Tibial artery (tissue), 4 donors: ENCODE measurements at regions not wholly inside any gene's neighbourhood (a gene's known extent, or its start where the extent isn't known, plus 50 kb on each side); places are given as distances from the start of the nearest gene placed in this dataset.

Experiments
- DNase-seq, 2 donors: peaks; one replicate each; pipeline ENCODE4 v3.0.0-alpha.2; 2019
- H3K27ac ChIP-seq, 2 donors: fragments of 200-600 bp; sonication (generic) in 1 of 2; 1 replicate in 1 of 2; 2 replicates in 1 of 2; pipeline ENCODE4 v1.5.1; 2018 to 2019; ENCODE audit warnings: mild to moderate bottlenecking in 1 of 2
- H3K27me3 ChIP-seq, 2 donors: fragments of 200-600 bp; sonication (generic) in 1 of 2; one replicate each; pipeline versions ENCODE4 v1.5.1 to v1.6.0; 2016 to 2019
- H3K36me3 ChIP-seq, 3 donors: fragments of 200-600 bp; sonication (generic) in 2 of 3; one replicate each; pipeline ENCODE4 v1.5.1; 2016 to 2019; ENCODE audit warnings: mild to moderate bottlenecking in 2 of 3
- H3K4me1 ChIP-seq, 4 donors: fragments of 200-600 bp; sonication (generic) in 2 of 4; 1 replicate in 3 of 4; 2 replicates in 1 of 4; pipeline ENCODE4 v1.5.1; 2016 to 2019
- H3K4me3 ChIP-seq, 2 donors: fragments of 200-600 bp; sonication (generic) in 1 of 2; 1 replicate in 1 of 2; 2 replicates in 1 of 2; pipeline ENCODE4 v1.5.1; 2018 to 2019; ENCODE audit warnings: mild to moderate bottlenecking in 2 of 2
- H3K9me3 ChIP-seq, 3 donors: fragments of 200-600 bp; sonication (generic) in 1 of 3; one replicate each; pipeline ENCODE4 v1.5.1; 2016 to 2019
- CTCF ChIP-seq, 2 experiments: fragments of 200-600 bp in 1 of 2; fragments of 450-650 bp in 1 of 2; IDR thresholded peaks; one replicate each; pipeline ENCODE4 v1.5.1; 2017 to 2019; ENCODE audit warnings: antibody characterized with exemption in 2 of 2, mild to moderate bottlenecking in 1 of 2, moderate library complexity in 1 of 2
- intact Hi-C: fragments of 100-400 bp; cut with DNase I; formaldehyde crosslinking; loops from one replicate; pipeline ENCODE4 v1.15.0; 2023; ENCODE audit warnings: low total_unique reads

- no peaks in the 10 kb centered on the region for H3K4me1 ChIP-seq
- no peaks in the 10 kb centered on the region for H3K27me3 ChIP-seq
- H3K27ac ChIP-seq, result no peak overlapping the region
- H3K36me3 ChIP-seq, result no peaks in the 10 kb centered on the region
- DNase-seq, result no peak
- intact Hi-C loops, result no loop called here
- no peak for TF ChIP-seq CTCF (IDR thresholded peaks at IDR 0.05)
- H3K9me3 ChIP-seq, result no peaks in the 10 kb centered on the region
- H3K4me3 ChIP-seq, result no peak overlapping the region
Measured at GRCh38 chr2:219906114-219907010, 278.9 kb downstream of the SLC4A3 start.

- Histone ChIP-seq H3K4me3 (no peak overlapping the region), H3K36me3 (no peaks in the 10 kb centered on the region), H3K27ac (no peak overlapping the region), H3K9me3 (no peaks in the 10 kb centered on the region), H3K27me3 (no peaks in the 10 kb centered on the region), H3K4me1 (peaks cover 0 to under 1% (median 0%) of the 10 kb centered on the region in 4 donors)
- intact Hi-C loops, result no loop called here
- no peak for DNase-seq
- TF ChIP-seq CTCF (IDR thresholded peaks at IDR 0.05), result no peak
Measured at GRCh38 chr2:219907011-219907365, 279.6 kb downstream of the SLC4A3 start.

- no peak for TF ChIP-seq CTCF (IDR thresholded peaks at IDR 0.05)
- DNase-seq, result no peak
- Histone ChIP-seq H3K4me3 (no peak overlapping the region), H3K27me3 (no peaks in the 10 kb centered on the region), H3K4me1 (peaks cover 0 to 6% (median 3%) of the 10 kb centered on the region in 4 donors), H3K9me3 (no peaks in the 10 kb centered on the region), H3K27ac (no peak overlapping the region), H3K36me3 (no peaks in the 10 kb centered on the region)
- intact Hi-C loops, result no loop called here
Measured at GRCh38 chr2:219908538-219908937, 281.1 kb downstream of the SLC4A3 start.

GRCh38 chr2:219911541-219911940, 284.1 kb downstream of the SLC4A3 start:
- Histone ChIP-seq H3K36me3 (no peaks in the 10 kb centered on the region), H3K9me3 (no peaks in the 10 kb centered on the region), H3K4me1 (peaks cover 0 to 6% (median 3%) of the 10 kb centered on the region in 4 donors), H3K27me3 (no peaks in the 10 kb centered on the region), H3K27ac (no peak overlapping the region), H3K4me3 (no peak overlapping the region)
- intact Hi-C loops, result no loop called here
- no peak for DNase-seq
- no peak for TF ChIP-seq CTCF (IDR thresholded peaks at IDR 0.05)

GRCh38 chr2:219912491-219912921, 285.1 kb downstream of the SLC4A3 start:
- TF ChIP-seq CTCF (IDR thresholded peaks at IDR 0.05), result peak; percentile 15 to 25

More at GRCh38 chr2:219912491-219912921, 285.1 kb downstream of the SLC4A3 start:
- H3K27ac ChIP-seq, result no peak overlapping the region
- no peak overlapping the region for H3K4me3 ChIP-seq
- no peak for DNase-seq
- no peaks in the 10 kb centered on the region for H3K9me3 ChIP-seq
- H3K36me3 ChIP-seq, result no peaks in the 10 kb centered on the region
- H3K27me3 ChIP-seq, result no peaks in the 10 kb centered on the region
- intact Hi-C loops, result no loop called here
- peaks cover 0 to 11% (median 5%) of the 10 kb centered on the region in 4 donors for H3K4me1 ChIP-seq
